Breast epithelium (tissue), 4 donors: ENCODE measurements at regions not wholly inside any gene's neighbourhood (a gene's known extent, or its start where the extent isn't known, plus 50 kb on each side); places are given as distances from the start of the nearest gene placed in this dataset.

Experiments used
- DNase-seq, 2 donors: peaks; one replicate each; pipeline ENCODE4 v3.0.0-alpha.2; 2019; ENCODE audit warnings: low spot score in 2 of 2
- H3K27ac ChIP-seq, 2 donors: fragments of 200-600 bp; sonication (generic) in 1 of 2; one replicate each; pipeline ENCODE4 v1.5.1; 2016 to 2019; ENCODE audit warnings: mild to moderate bottlenecking in 1 of 2
- H3K27me3 ChIP-seq, 2 donors: fragments of 200-600 bp; sonication (generic) in 1 of 2; one replicate each; pipeline versions ENCODE4 v1.5.1 to v1.6.0; 2017 to 2019; ENCODE audit warnings: control low read depth in 1 of 2, mild to moderate bottlenecking in 1 of 2
- H3K36me3 ChIP-seq: fragments of 200-600 bp; one replicate; pipeline ENCODE4 v1.5.1; 2019
- H3K4me1 ChIP-seq, 2 donors: fragments of 200-600 bp; sonication (generic); one replicate each; pipeline ENCODE4 v1.5.1; 2016 to 2019; ENCODE audit warnings: control low read depth in 1 of 2
- H3K4me3 ChIP-seq, 3 donors: fragments of 200-600 bp; sonication (generic); 1 replicate in 2 of 3; 2 replicates in 1 of 3; pipeline ENCODE4 v1.5.1; 2016 to 2019; ENCODE audit warnings: mild to moderate bottlenecking in 3 of 3, moderate library complexity in 2 of 3
- H3K9me3 ChIP-seq, 2 donors: fragments of 200-600 bp; sonication (generic) in 1 of 2; one replicate each; pipeline ENCODE4 v1.5.1; 2016 to 2019; ENCODE audit warnings: control low read depth in 1 of 2
- CTCF ChIP-seq, 3 donors: fragments of 450-650 bp; IDR thresholded peaks; one replicate each; pipeline ENCODE4 v1.5.1; 2016 to 2017; ENCODE audit warnings: antibody characterized with exemption in 3 of 3, mild to moderate bottlenecking in 3 of 3, moderate library complexity in 3 of 3
- POLR2A ChIP-seq: fragments of 450-650 bp; IDR thresholded peaks from one replicate; pipeline ENCODE4 v1.6.1; 2016; ENCODE audit warnings: antibody characterized with exemption, mild to moderate bottlenecking, moderate library complexity
- POLR2AphosphoS5 ChIP-seq, 3 donors: sonication (generic); formaldehyde crosslinking; IDR thresholded peaks; one replicate each; pipeline ENCODE4 v1.6.1; 2017; ENCODE audit warnings: antibody characterized with exemption in 3 of 3
- intact Hi-C: fragments of 100-400 bp; cut with DNase I; formaldehyde crosslinking; loops from one replicate; pipeline ENCODE4 v1.15.1; 2023; ENCODE audit warnings: low total_unique reads

- intact Hi-C loops, result no loop called here
- H3K27ac ChIP-seq, result peak overlapping the region in 1 of 2 donors; percentile 32
- peaks cover 0 to 6% of the 10 kb centered on the region in 2 donors for H3K27me3 ChIP-seq
- H3K9me3 ChIP-seq, result peaks cover 0 to 4% of the 10 kb centered on the region in 2 donors
- H3K36me3 ChIP-seq, result no peaks in the 10 kb centered on the region
- peaks cover 0 to 10% of the 10 kb centered on the region in 2 donors for H3K4me1 ChIP-seq
- peak in 1 of 2 donors; percentile 8 for DNase-seq
- H3K4me3 ChIP-seq, result no peak overlapping the region
- TF ChIP-seq CTCF (IDR thresholded peaks at IDR 0.05) (no peak), POLR2A (no peak), POLR2AphosphoS5 (IDR thresholded peaks at IDR 0.05) (no peak)
Measured at GRCh38 chr14:101362529-101363260, 198.6 kb upstream of the DIO3 start.

GRCh38 chr14:101363261-101363555 is 198.1 kb upstream of the DIO3 start:
- H3K4me1 ChIP-seq, result peaks cover 0 to 10% of the 10 kb centered on the region in 2 donors
- no peak overlapping the region for H3K27ac ChIP-seq
- peaks cover 0 to 6% of the 10 kb centered on the region in 2 donors for H3K27me3 ChIP-seq

GRCh38 chr14:101363880-101364391 is 197.4 kb upstream of the DIO3 start:
- peak overlapping the region; percentile 69 to 90 for H3K27ac ChIP-seq
- no peak for TF ChIP-seq CTCF (IDR thresholded peaks at IDR 0.05)
- no peak for TF ChIP-seq POLR2A
- no peak for TF ChIP-seq POLR2AphosphoS5 (IDR thresholded peaks at IDR 0.05)
- H3K9me3 ChIP-seq, result no peaks in the 10 kb centered on the region
- no peaks in the 10 kb centered on the region for H3K36me3 ChIP-seq
- H3K4me1 ChIP-seq, result peaks cover 0 to 10% of the 10 kb centered on the region in 2 donors
- peaks cover 0 to 6% of the 10 kb centered on the region in 2 donors for H3K27me3 ChIP-seq
- peak in 1 of 2 donors; percentile 15 for DNase-seq
- intact Hi-C loops, result no loop called here
- no peak overlapping the region for H3K4me3 ChIP-seq

More at GRCh38 chr14:101363261-101363555, 198.1 kb upstream of the DIO3 start:
- Histone ChIP-seq H3K9me3 (no peaks in the 10 kb centered on the region), H3K4me3 (no peak overlapping the region), H3K36me3 (no peaks in the 10 kb centered on the region)
- TF ChIP-seq POLR2A (no peak), CTCF (IDR thresholded peaks at IDR 0.05) (no peak), POLR2AphosphoS5 (IDR thresholded peaks at IDR 0.05) (no peak)
- DNase-seq, result no peak
- intact Hi-C loops, result no loop called here

- Histone ChIP-seq H3K36me3 (no peaks in the 10 kb centered on the region), H3K4me3 (peak overlapping the region; percentile 12 to 49 (median 17)), H3K9me3 (no peaks in the 10 kb centered on the region), H3K27me3 (peaks cover 0 to 6% of the 10 kb centered on the region in 2 donors), H3K4me1 (peaks cover 0 to 10% of the 10 kb centered on the region in 2 donors), H3K27ac (peak overlapping the region; percentile 69 to 90)
- DNase-seq, result peak in 1 of 2 donors; percentile 78
- TF ChIP-seq CTCF (IDR thresholded peaks at IDR 0.05) (no peak), POLR2AphosphoS5 (IDR thresholded peaks at IDR 0.05) (peak; percentile 49 to 72 (median 71)), POLR2A (no peak)
- intact Hi-C loops, result no loop called here
Measured at GRCh38 chr14:101364503-101365328, 196.6 kb upstream of the DIO3 start.
